8988T (cell line): ENCODE measurements at regions not wholly inside any gene's neighbourhood (a gene's known extent, or its start where the extent isn't known, plus 50 kb on each side); places are given as distances from the start of the nearest gene placed in this dataset.
"Not testable (repeated sequence)": the region's sequence is repeated elsewhere in the genome, so short reads cannot be mapped to it uniquely, and the experiment has no call there.

Source experiments
- DNase-seq: peaks from one replicate; pipeline ENCODE4 v3.0.0; 2011

GRCh38 chr4:178196751-178197374 is 754.6 kb upstream of the AGA start:
- no peak for DNase-seq

GRCh38 chr4:178198691-178199090 is 756.5 kb upstream of the AGA start:
- no peak for DNase-seq

GRCh38 chr4:178202422-178202821 is 760.2 kb upstream of the AGA start:
- no peak for DNase-seq

GRCh38 chr4:178205826-178206225 is 763.6 kb upstream of the AGA start:
- no peak for DNase-seq

GRCh38 chr4:178215309-178215708 is 773.1 kb upstream of the AGA start:
- no peak for DNase-seq

- DNase-seq: no peak
Measured at GRCh38 chr4:178215763-178216162, 773.5 kb upstream of the AGA start.

GRCh38 chr4:178226421-178226820 is 784.2 kb upstream of the AGA start:
- DNase-seq: not testable (repeated sequence)

GRCh38 chr4:178233906-178234305 is 791.7 kb upstream of the AGA start:
- no peak for DNase-seq

GRCh38 chr4:178240891-178241290 is 798.7 kb upstream of the AGA start:
- DNase-seq: no peak

- no peak for DNase-seq
Measured at GRCh38 chr4:178241601-178242118, 799.4 kb upstream of the AGA start.

- no peak for DNase-seq
Measured at GRCh38 chr4:178242655-178243054, 800.4 kb upstream of the AGA start.

- DNase-seq: no peak
Measured at GRCh38 chr4:178244785-178245184, 802.5 kb upstream of the AGA start.

GRCh38 chr4:178255172-178255571 is 812.9 kb upstream of the AGA start:
- no peak for DNase-seq

- no peak for DNase-seq
Measured at GRCh38 chr4:178258603-178259002, 816.4 kb upstream of the AGA start.

- DNase-seq: no peak
Measured at GRCh38 chr4:178259566-178259965, 817.3 kb upstream of the AGA start.

GRCh38 chr4:178264001-178264400 is 821.8 kb upstream of the AGA start:
- DNase-seq: no peak

GRCh38 chr4:178271386-178271785 is 829.1 kb upstream of the AGA start:
- DNase-seq: no peak

- no peak for DNase-seq
Measured at GRCh38 chr4:178273168-178273567, 830.9 kb upstream of the AGA start.

- DNase-seq: no peak
Measured at GRCh38 chr4:178275671-178276360, 833.6 kb upstream of the AGA start.

GRCh38 chr4:178280362-178280761 is 838.1 kb upstream of the AGA start:
- DNase-seq: no peak

- DNase-seq: no peak
Measured at GRCh38 chr4:178288462-178288861, 846.2 kb upstream of the AGA start.

- DNase-seq: no peak
Measured at GRCh38 chr4:178293601-178294000, 851.4 kb upstream of the AGA start.

- no peak for DNase-seq
Measured at GRCh38 chr4:178296669-178297068, 854.4 kb upstream of the AGA start.

- no peak for DNase-seq
Measured at GRCh38 chr4:178306565-178306964, 864.3 kb upstream of the AGA start.

GRCh38 chr4:178309890-178310289 is 867.7 kb upstream of the AGA start:
- DNase-seq: no peak
